PC-3 (cell line): ENCODE measurements at regions not wholly inside any gene's neighbourhood (a gene's known extent, or its start where the extent isn't known, plus 50 kb on each side); places are given as distances from the start of the nearest gene placed in this dataset.

Experiments
- CTCF ChIP-seq: fragments of 300-600 bp; sonication (generic); conservative IDR thresholded peaks from 2 replicates; pipeline ENCODE4 v1.5.1; 2017; ENCODE audit warnings: antibody characterized with exemption, low read depth, mild to moderate bottlenecking, low read length
- EZH2 ChIP-seq: fragments of 300-600 bp; sonication (generic); IDR thresholded peaks from one replicate; pipeline ENCODE4 v1.6.1; 2017; ENCODE audit warnings: antibody characterized with exemption, mild to moderate bottlenecking, low read length; ENCODE audit not compliant: unreplicated experiment
- EZH2phosphoT487 ChIP-seq: fragments of 300-600 bp; sonication (generic); IDR thresholded peaks from 2 replicates; pipeline ENCODE4 v1.6.1; 2018; ENCODE audit warnings: mild to moderate bottlenecking, antibody characterized with exemption, low read length, borderline replicate concordance

DNA sequence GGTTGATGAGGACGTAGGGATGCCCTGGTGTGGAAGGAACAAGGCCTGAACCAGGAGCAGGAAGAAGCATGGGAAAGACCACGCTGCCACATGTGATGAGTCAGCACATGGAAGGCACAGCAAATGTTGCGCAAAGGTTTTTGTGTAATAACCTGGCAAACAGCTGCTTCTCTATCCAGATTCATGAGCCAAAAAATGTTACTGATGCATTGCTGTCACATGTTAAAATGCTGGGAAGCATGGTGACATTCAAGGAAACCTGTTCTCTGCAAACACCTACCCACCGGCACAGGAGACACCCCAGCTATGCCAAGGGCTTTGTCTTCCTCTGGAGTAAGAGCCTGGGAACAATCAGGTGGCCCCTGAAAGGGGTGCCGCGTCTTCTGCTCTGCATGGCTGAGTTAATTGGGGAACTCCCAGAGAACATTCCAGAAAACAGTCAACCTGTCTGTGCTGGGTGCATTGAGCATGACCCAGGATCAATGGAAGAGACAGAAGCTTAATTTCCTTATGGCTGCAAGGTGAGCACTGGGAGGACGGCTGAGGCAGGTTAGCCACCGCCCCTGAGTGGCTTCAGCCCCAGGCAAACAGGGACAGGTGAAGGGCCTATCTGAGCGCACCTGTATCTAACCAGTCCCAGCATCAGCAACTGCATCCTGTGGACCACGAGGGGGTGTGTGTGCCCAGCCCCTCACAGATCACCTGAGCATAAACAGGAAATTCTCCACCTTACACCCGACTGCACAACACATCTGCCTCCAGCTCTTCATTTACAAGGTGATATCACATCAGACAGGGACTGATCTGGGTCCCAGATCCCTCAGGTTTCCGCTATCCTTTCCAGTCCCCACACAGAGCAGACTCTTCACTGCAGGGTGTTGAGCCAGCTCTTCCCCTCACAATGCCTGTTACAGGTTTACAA lies 108.4 kb downstream of the GGTLC2 start:
- no peak for TF ChIP-seq CTCF
- TF ChIP-seq EZH2, result no peak
- no peak for TF ChIP-seq EZH2phosphoT487
